ENCODE measurements at regions not wholly inside any gene's neighbourhood (a gene's known extent, or its start where the extent isn't known, plus 50 kb on each side); places are given as distances from the start of the nearest gene placed in this dataset.

GRCh38 chr11:86186386-86186785 lies 58.2 kb upstream of the EED start:
- TF ChIP-seq CTCF (IDR thresholded peaks at IDR 0.05) (no peak), POLR2A (IDR thresholded peaks at IDR 0.05) (no peak), EP300 (IDR thresholded peaks at IDR 0.05) (no peak)
- H3K9me3 ChIP-seq: no peaks in the 10 kb centered on the region
- 49 to 55% (median 51%) methylated on average over 4 of the region's 4 CpGs for WGBS, 3 donors
- H3K4me3 ChIP-seq: no peak overlapping the region
- H3K4me1 ChIP-seq (ENCODE audit: insufficient read depth): no peaks in the 10 kb centered on the region
- DNase-seq: no peak
- intact Hi-C loops (cut with DNase I): no loop called here
- no peaks in the 10 kb centered on the region for H3K27me3 ChIP-seq
- no peak overlapping the region for H3K27ac ChIP-seq
- no peaks in the 10 kb centered on the region for H3K36me3 ChIP-seq

GRCh38 chr11:86185381-86185750 lies 59.2 kb upstream of the EED start:
- no peak for DNase-seq
- Histone ChIP-seq H3K27me3 (no peaks in the 10 kb centered on the region), H3K4me1 (ENCODE audit: insufficient read depth) (no peaks in the 10 kb centered on the region), H3K9me3 (no peaks in the 10 kb centered on the region), H3K4me3 (no peak overlapping the region), H3K36me3 (no peaks in the 10 kb centered on the region), H3K27ac (no peak overlapping the region)
- 72 to 82% (median 75%) methylated on average over 2 of the region's 2 CpGs for WGBS, 3 donors
- intact Hi-C loops (cut with DNase I): no loop called here
- no peak for TF ChIP-seq POLR2A (IDR thresholded peaks at IDR 0.05)
- TF ChIP-seq CTCF (IDR thresholded peaks at IDR 0.05): no peak
- no peak for TF ChIP-seq EP300 (IDR thresholded peaks at IDR 0.05)

- H3K9me3 ChIP-seq: no peaks in the 10 kb centered on the region
- H3K4me1 ChIP-seq (ENCODE audit: insufficient read depth): no peaks in the 10 kb centered on the region
- TF ChIP-seq EP300 (IDR thresholded peaks at IDR 0.05) (no peak), POLR2A (IDR thresholded peaks at IDR 0.05) (no peak), CTCF (IDR thresholded peaks at IDR 0.05) (no peak)
- no peak overlapping the region for H3K4me3 ChIP-seq
- WGBS, 3 donors: 90 to 93% (median 91%) methylated on average over 5 of the region's 5 CpGs
- intact Hi-C loops (cut with DNase I): no loop called here
- H3K27me3 ChIP-seq: no peaks in the 10 kb centered on the region
- H3K36me3 ChIP-seq: no peaks in the 10 kb centered on the region
- H3K27ac ChIP-seq: no peak overlapping the region
- no peak for DNase-seq
Measured at GRCh38 chr11:86184728-86185380, 59.7 kb upstream of the EED start.

GRCh38 chr11:86183694-86184093 lies 60.9 kb upstream of the EED start:
- H3K27ac ChIP-seq: no peak overlapping the region
- intact Hi-C loops (cut with DNase I): no loop called here
- H3K36me3 ChIP-seq: no peaks in the 10 kb centered on the region
- WGBS, 3 donors: 55 to 68% (median 64%) methylated on average over 2 of the region's 2 CpGs
- no peaks in the 10 kb centered on the region for H3K4me1 ChIP-seq (ENCODE audit: insufficient read depth)
- no peaks in the 10 kb centered on the region for H3K9me3 ChIP-seq
- TF ChIP-seq EP300 (IDR thresholded peaks at IDR 0.05) (no peak), POLR2A (IDR thresholded peaks at IDR 0.05) (no peak), CTCF (IDR thresholded peaks at IDR 0.05) (no peak)
- no peak overlapping the region for H3K4me3 ChIP-seq
- DNase-seq: no peak
- no peaks in the 10 kb centered on the region for H3K27me3 ChIP-seq

Measured in ovary (tissue), 7 donors.